GM18951 (cell line): ENCODE measurements at regions not wholly inside any gene's neighbourhood (a gene's known extent, or its start where the extent isn't known, plus 50 kb on each side); places are given as distances from the start of the nearest gene placed in this dataset.

ENCODE experiments used
- POLR2A ChIP-seq: IDR thresholded peaks from 4 replicates; pipeline ENCODE4 v1.6.1; 2011; ENCODE audit warnings: mild to moderate bottlenecking; ENCODE audit not compliant: insufficient read length, insufficient read depth; ENCODE audit errors: extremely low read depth
- in situ Hi-C: fragments of 300-500 bp; cut with MboI; formaldehyde crosslinking; loops from one replicate; pipeline ENCODE4 v1.12.0; 2022; ENCODE audit warnings: low sequenced_read_pairs, mixed read lengths, inconsistent platforms; ENCODE audit not compliant: unreplicated experiment

DNA sequence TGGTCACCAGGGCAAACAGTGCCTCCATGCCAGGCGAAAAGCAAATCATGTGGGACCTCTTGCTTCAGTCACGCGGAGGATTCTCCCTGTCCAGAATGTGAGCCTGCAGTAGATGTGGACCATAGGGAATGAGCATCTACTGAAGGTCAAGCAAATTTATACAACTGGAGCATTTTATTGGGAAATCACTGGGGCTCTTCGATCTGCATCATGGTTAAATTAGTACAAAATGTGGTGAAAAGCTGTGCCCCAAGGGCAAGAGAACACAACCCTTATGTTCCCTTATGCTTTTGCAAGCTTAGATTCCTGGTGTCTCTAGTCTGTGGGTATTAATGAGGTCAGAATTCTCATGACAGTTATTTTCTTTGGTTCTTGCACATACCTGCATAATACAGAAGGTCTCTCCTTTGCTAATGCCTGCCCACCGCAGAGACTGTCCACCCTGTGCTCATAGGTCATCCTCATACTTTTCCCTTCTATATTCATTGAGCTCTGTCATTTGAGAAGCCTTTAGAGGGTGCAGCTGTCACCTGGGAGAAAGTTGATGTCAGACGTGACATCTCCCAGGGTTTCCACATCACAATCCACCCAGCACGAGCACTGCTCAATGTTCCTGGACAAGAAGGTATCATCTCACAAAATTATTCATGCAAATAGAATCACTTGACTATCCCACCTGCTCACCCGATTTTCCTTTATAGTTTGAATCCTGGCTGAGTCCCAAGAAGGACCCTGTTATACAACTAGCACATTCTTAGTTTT, 111.7 kb downstream of the NXNL2 start:
- TF ChIP-seq POLR2A = no peak
- in situ Hi-C loops = no loop called here

DNA sequence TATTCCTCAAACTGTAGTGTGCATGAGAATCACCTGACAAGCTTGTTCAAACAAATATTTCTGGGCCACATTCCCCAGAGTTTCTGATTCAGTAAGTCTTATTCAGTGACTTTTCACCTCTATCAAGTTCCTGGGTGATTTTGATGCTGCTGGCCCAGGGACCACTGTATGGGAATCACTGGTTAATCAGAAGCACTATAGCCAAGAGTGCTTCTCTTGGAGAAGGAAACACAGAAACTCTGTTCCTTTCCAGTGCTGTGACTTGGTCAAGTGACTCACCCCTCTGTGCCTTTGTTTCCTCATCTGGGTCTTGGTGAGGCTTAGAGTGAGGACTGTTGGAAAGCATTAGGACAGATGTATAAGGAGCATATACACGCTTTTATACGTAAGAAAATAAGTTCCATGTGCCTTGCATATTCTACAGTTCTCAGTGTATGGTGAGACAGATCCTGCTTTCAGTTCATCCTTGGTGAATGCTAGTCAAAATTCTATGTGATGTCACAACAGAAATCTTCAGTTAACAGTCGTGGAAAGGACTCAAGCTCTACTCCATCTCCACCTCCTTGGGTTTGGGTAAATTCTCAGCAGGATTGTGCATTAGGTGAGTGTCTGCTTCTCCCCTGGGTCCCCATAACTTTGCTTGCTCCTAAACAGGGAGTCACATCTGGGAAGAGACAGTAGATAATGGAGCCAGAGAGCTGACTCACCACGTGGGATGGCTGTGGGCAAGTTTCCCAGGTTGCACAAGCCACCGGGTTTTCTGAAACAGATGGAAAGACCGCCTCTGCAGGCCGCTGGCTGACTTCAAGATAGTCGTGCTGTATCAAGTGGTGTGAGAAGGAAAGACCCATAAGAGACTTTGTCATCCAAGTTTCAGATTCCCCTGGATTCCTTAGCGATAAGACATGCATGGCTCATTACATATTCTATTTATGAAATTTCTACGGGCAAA, 117.0 kb downstream of the NXNL2 start:
- in situ Hi-C loops = no loop called here
- TF ChIP-seq POLR2A = no peak

DNA sequence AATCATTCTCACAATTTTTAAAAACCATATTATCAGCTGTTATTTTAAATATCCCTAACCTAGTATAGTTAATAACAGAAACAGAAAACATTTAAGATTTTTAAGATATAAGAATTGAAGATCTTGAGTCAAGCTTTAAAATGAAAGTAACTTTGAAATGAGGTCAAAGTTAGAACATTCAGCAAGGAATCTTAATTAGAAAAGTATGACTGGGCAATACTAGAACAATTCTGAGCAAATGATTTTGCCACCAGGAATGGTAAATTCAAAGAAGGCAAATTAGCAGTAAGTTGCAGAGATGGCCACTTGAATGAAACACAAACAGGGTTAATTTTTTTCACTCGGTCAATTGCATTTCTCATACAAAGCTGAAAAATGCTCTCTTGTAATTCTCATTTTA, 117.9 kb downstream of the NXNL2 start:
- in situ Hi-C loops = no loop called here
- no peak for TF ChIP-seq POLR2A

DNA sequence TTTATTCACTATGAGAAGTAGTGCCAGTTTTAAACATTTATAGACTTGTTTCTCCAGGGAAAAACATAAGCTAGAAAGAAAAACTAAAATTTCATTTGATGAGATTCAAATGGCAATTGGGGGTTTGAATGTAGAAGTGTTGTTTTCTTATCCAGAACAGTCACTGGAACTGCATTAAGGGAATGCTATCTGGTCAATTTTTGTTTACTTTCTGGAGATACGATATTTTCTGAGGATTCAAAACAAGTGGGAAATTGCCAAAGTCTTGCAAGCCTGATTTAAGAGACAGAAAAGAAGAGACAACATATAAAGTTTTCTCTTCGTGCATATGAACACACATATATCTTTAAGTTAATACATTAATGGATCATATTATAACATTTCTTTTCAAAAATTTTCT, 118.4 kb downstream of the NXNL2 start:
- in situ Hi-C loops = no loop called here
- no peak for TF ChIP-seq POLR2A

DNA sequence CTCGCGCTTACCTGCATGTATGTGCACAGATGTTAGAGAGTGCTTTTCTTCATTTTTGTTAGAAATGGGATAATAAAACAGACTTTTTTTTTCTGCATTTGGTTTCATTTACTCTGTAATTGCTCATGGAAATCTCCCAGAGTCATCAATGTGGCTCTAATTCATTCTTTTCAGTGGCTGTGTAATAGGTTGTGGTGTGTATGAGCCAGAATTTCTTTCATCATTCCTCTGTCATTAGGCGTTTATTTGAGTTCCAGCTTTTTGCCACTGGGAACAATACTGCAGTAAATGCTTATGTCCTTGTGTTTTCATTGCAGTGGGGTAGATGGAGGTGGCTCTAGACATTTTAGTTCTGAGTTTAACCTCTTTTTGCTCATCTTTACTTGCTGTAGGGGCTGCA, 118.9 kb downstream of the NXNL2 start:
- TF ChIP-seq POLR2A = no peak
- in situ Hi-C loops = no loop called here

DNA sequence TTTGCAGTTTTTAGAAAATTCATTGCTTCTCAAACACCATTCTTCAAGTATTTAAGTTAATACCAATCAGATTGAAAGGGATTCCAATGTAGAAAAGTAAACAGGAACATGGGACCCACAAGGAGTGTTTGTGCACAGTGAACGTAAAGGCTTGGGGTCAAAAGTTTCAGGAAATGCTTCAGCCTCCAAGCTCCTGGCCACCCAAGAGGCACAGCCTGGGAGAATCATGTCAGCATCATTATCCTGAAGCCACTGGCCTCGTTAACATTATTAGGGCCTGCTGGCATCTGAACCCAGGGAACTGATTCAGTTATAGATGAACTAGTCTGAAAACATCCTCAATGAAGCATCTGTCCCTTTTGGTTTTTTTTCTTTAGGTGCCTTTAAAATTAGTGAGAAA, 122.9 kb downstream of the NXNL2 start:
- no peak for TF ChIP-seq POLR2A
- in situ Hi-C loops = no loop called here

DNA sequence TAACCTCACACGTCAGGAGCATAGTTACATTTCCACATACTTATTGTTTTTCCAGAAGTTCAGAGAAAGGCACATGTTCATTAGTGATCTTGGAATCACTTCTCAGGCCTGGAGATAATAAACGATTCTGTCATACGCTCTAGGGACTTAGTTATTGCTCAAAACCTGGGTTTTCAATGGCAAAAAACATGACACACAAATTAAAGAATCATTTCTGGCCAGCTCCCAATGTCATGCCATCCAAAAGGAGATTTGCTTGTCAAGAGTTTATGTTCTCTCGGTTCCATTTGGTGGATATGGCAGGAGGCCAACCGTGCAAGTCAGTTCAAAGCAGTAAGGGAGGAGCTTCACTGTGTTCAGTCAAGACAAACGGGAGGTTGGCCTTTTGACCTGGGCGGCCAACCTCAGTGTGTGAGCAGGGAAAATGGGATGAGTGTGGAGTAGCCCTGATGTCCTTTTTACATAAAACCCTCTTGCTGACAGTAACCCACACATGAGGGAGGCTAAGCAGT, 123.4 kb downstream of the NXNL2 start:
- in situ Hi-C loops = no loop called here
- TF ChIP-seq POLR2A = no peak

DNA sequence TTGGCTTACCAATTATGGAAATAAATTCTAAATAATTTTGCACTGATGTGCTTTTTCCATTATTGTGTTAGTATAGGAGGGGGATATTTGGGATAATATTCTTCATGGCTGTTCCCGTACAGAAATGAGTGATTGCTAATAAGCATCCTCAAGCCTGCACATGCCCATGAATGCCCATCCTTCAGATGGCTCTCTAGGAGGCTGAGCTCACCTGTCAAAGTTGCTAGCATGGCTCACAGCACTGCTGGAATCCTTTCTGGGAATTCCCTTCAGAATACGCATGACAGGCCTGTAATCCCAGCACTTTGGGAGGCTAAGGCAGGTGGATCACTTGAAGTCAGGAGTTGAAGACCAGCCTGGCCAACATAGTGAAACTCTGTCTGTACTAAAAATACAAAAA, 124.1 kb downstream of the NXNL2 start:
- in situ Hi-C loops = no loop called here
- no peak for TF ChIP-seq POLR2A

DNA sequence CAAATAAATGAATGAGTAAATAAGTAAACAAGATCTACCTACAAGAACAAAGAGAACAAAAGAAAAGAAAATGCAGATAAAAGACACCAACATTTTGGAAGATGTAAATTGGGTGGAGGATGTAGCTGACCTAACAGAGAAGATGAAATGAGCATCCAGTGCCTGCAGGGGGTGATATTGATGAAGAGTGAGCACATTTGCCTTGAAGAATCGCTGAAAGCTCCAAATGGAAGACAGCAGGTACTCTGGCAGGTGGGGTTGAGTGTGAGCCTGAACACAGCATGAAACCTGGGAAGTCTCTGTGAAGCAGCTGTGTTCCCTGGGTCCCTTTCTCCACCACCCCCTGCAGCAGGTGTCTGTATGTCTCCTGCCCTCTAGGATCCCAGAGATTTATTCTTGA, 125.6 kb downstream of the NXNL2 start:
- TF ChIP-seq POLR2A = no peak
- in situ Hi-C loops = no loop called here

DNA sequence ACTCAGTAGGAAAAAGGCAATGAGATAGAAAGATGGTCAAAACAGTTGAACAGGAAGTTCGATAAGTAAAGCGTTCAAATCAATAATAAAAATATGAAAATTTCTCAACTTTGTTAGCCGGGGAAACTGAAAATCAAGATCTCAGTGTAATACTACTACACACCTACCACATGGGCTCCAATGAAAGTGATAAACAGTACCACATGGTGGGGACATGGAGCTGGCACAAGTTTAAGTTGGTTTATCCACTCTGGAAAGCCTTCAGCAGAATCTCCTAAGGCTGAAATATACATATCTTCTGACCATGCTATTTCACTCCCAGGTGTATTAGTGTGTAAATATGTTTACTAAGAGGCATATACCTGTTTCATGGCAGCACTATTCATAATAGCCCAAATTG, 126.8 kb downstream of the NXNL2 start:
- in situ Hi-C loops = no loop called here
- TF ChIP-seq POLR2A = no peak

DNA sequence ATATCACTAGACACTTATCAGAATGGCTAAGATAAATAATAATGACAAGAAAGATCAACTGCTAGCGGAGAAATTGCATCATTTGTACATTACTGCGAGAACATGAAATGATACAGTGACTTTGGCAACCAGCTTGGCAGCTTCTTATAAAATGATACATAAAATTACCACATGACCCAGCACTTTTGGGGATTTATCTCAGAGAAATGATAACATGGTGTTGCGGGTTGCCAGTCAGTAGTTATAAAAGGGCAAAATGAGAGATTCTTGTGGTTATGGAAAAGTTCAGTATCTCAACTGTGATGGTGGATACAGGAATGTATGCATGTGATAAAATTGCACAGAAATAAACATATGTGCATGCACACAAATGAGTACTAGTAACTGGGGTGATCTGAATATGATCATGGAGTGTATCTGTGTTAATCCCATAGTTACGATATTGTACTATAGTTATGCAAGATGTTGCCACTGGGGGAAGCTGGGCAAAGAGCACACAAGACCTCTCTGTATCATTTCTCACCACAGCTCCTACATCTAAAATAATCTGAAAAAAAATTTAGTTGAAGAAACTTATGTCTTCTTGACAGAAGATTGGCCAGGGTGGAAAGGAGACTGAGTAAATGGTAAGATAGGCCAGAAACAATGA, 128.9 kb downstream of the NXNL2 start:
- in situ Hi-C loops = no loop called here
- TF ChIP-seq POLR2A = no peak

DNA sequence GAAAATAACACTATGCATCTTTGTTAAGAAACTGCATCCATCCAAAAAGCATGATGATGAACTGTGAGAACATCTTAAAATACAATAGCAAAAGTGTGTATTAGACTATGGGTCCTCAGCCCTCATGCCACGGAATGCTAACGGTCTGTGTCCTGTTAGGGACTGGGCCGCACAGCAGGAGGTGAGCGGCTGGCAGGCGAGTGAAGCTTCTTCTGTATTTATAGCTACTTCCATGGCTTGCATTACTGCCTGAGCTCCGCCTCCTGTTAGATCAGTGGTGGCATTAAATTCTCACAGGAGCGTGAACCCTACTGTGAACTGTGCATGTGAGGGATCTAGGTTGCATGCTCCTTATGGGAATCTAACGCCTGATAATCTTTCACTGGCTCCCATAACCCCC, 129.8 kb downstream of the NXNL2 start:
- TF ChIP-seq POLR2A = no peak
- in situ Hi-C loops = no loop called here

DNA sequence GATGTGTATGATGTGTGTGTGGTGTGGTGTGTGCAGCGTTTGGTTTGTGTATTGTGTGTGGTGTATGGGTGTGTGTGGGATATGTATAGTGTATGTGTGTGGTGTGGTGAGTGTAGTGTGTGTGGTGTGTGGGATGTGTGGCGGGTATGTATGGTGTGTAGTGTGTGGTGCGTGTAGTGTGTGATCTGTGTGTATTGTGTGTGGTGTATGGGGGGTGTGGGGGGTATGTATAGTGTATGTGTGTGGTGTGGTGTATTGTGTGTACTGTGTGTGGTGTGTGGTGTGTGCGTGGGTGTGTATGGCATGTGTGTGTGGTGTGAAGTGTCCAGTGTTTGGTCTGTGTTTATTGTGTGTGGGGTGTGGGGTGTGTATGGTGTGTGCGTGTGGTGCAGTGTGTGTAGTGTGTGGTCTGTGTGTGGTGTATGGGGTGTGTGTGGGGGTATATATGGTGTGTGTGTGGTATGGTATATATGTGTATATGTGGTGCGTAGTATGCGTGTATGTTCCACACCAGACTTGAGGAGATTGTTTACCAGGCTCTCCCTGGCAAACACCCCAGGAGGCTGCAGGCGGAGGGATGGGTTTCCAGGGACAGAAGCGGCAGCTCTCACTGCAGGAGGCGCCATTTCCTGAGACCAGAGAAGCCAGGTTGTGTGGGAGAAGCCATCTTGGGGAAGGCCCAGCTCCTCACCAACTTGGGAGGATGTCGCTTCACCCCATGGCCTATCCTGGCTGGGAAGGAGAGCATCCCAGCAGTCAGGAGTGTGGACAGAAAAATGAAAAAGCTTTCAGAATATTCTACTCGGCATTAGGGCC, 138.1 kb downstream of the NXNL2 start:
- no peak for TF ChIP-seq POLR2A
- in situ Hi-C loops = no loop called here

DNA sequence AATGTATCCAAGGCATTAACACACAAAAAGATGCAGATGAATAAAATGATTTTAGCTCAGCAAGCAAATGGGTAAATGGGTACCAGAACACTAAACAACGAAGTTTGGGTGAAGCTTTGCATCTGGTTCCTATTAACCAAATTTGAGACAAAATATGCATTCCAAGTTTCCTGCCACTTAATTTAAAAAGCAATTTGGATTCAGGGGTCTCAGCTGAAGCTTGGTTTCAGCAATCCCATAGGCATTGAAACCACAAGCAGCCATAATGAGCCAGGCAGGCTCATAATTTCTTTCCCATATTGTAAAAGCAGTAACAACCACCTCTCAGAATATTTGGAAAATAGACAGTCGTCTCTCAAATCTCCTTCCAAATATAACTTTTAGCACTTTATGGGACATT, 138.9 kb downstream of the NXNL2 start:
- no peak for TF ChIP-seq POLR2A
- in situ Hi-C loops = no loop called here
